GM21576 (cell line): ENCODE measurements at regions not wholly inside any gene's neighbourhood (a gene's known extent, or its start where the extent isn't known, plus 50 kb on each side); places are given as distances from the start of the nearest gene placed in this dataset.

Experiments used
- ATAC-seq: cut with Tn5 transposase; IDR thresholded peaks from one replicate; pipeline ENCODE4 v1.9.1; 2021; ENCODE audit warnings: mild to moderate bottlenecking, moderate library complexity; ENCODE audit not compliant: unreplicated experiment

GRCh38 chr11:15532432-15532831, 417.7 kb downstream of the INSC start:
- no peak for ATAC-seq

- no peak for ATAC-seq
Observed at GRCh38 chr11:15534266-15534665, 419.5 kb downstream of the INSC start.

- ATAC-seq: no peak
Observed at GRCh38 chr11:15535414-15535813, 420.7 kb downstream of the INSC start.

GRCh38 chr11:15536438-15536837, 421.7 kb downstream of the INSC start:
- no peak for ATAC-seq

GRCh38 chr11:15539645-15540044, 424.9 kb downstream of the INSC start:
- ATAC-seq: no peak

- no peak for ATAC-seq
Observed at GRCh38 chr11:15541079-15541478, 426.4 kb downstream of the INSC start.

GRCh38 chr11:15544353-15544752, 429.6 kb downstream of the INSC start:
- no peak for ATAC-seq

- ATAC-seq: no peak
Observed at GRCh38 chr11:15547685-15548084, 433.0 kb downstream of the INSC start.

GRCh38 chr11:15551901-15552851, 437.5 kb downstream of the INSC start:
- ATAC-seq: no peak

- no peak for ATAC-seq
Observed at GRCh38 chr11:15555161-15555560, 440.4 kb downstream of the INSC start.

- no peak for ATAC-seq
Observed at GRCh38 chr11:15557457-15558230, 442.9 kb downstream of the INSC start.

GRCh38 chr11:15558513-15559181, 443.9 kb downstream of the INSC start:
- no peak for ATAC-seq

- no peak for ATAC-seq
Observed at GRCh38 chr11:15560689-15561467, 446.2 kb downstream of the INSC start.

- no peak for ATAC-seq
Observed at GRCh38 chr11:15562230-15562629, 447.5 kb downstream of the INSC start.

GRCh38 chr11:15563054-15563453, 448.3 kb downstream of the INSC start:
- no peak for ATAC-seq

- ATAC-seq: no peak
Observed at GRCh38 chr11:15565880-15566279, 451.2 kb downstream of the INSC start.

GRCh38 chr11:15568440-15568839, 453.7 kb downstream of the INSC start:
- ATAC-seq: no peak

GRCh38 chr11:15569305-15570025, 454.7 kb downstream of the INSC start:
- no peak for ATAC-seq

GRCh38 chr11:15575409-15575808, 460.7 kb downstream of the INSC start:
- no peak for ATAC-seq

- ATAC-seq: no peak
Observed at GRCh38 chr11:15576769-15577168, 462.0 kb downstream of the INSC start.
